Neural cell (in vitro differentiated cells): ENCODE measurements at regions not wholly inside any gene's neighbourhood (a gene's known extent, or its start where the extent isn't known, plus 50 kb on each side); places are given as distances from the start of the nearest gene placed in this dataset.

Experiments used
- H2AFZ ChIP-seq: fragments of 200-600, 300-800 bp; sonication (generic), shearing (Covaris generic); 2 replicates; pipeline ENCODE4 v1.6.0; 2014; ENCODE audit warnings: low read depth, mild to moderate bottlenecking, antibody characterized with exemption, low read length, moderate library complexity
- H3F3A ChIP-seq: fragments of 200-600 bp; shearing (Covaris generic); 2 replicates; pipeline ENCODE4 v1.6.1; 2016; ENCODE audit warnings: mild to moderate bottlenecking, moderate library complexity, mixed read lengths, antibody characterized with exemption, low read length; ENCODE audit not compliant: insufficient read depth, poor library complexity, severe bottlenecking
- H3K27ac ChIP-seq: fragments of 200-600, 300-800 bp; sonication (generic), shearing (Covaris generic); 2 replicates; pipeline ENCODE4 v1.5.1; 2014; ENCODE audit warnings: mild to moderate bottlenecking, low read length, moderate library complexity
- H3K27me3 ChIP-seq: fragments of 300-800, 200-600 bp; sonication (generic), shearing (Covaris generic); 2 replicates; pipeline ENCODE4 v1.6.0; 2014; ENCODE audit warnings: mild to moderate bottlenecking, low read depth, low read length, moderate library complexity; ENCODE audit not compliant: insufficient read depth
- H3K36me3 ChIP-seq: fragments of 300-800, 200-600 bp; sonication (generic), shearing (Covaris generic); 2 replicates; pipeline ENCODE4 v1.5.1; 2014; ENCODE audit warnings: mild to moderate bottlenecking, antibody characterized with exemption, low read length, moderate library complexity; ENCODE audit not compliant: insufficient read depth
- H3K4me2 ChIP-seq: fragments of 300-800, 200-600 bp; sonication (generic), shearing (Covaris generic); 2 replicates; pipeline ENCODE4 v1.6.0; 2014; ENCODE audit warnings: mild to moderate bottlenecking, low read length
- H3K4me3 ChIP-seq: fragments of 300-800, 200-600 bp; sonication (generic), shearing (Covaris generic); 2 replicates; pipeline ENCODE4 v1.5.1; 2014; ENCODE audit warnings: mild to moderate bottlenecking, low read length, moderate library complexity
- H3K79me2 ChIP-seq: fragments of 200-600 bp; shearing (Covaris generic); replicated peaks from 2 replicates; pipeline ENCODE4 v1.6.0; 2014; ENCODE audit warnings: mild to moderate bottlenecking, low read length, moderate library complexity; ENCODE audit not compliant: insufficient read depth
- H3K9ac ChIP-seq: fragments of 300-800, 200-600 bp; sonication (generic), shearing (Covaris generic); 2 replicates; pipeline ENCODE4 v1.6.1; 2016; ENCODE audit warnings: mild to moderate bottlenecking, low read length, mixed read lengths
- H3K9me2 ChIP-seq: fragments of 200-600 bp; shearing (Covaris generic); 2 replicates; pipeline ENCODE4 v1.6.1; 2016; ENCODE audit warnings: mild to moderate bottlenecking, low read length, mixed read lengths; ENCODE audit not compliant: insufficient read depth
- H3K9me3 ChIP-seq: fragments of 200-600, 300-800 bp; sonication (generic), shearing (Covaris generic); 2 replicates; pipeline ENCODE4 v1.6.1; 2016; ENCODE audit warnings: mild to moderate bottlenecking, mixed run types, low read length, moderate library complexity, mixed read lengths
- H4K20me1 ChIP-seq: fragments of 200-600 bp; shearing (Covaris generic); 2 replicates; pipeline ENCODE4 v1.6.1; 2016; ENCODE audit warnings: mild to moderate bottlenecking, mixed run types; ENCODE audit not compliant: insufficient read depth
- EP300 ChIP-seq: fragments of 450-650 bp; conservative IDR thresholded peaks from 2 replicates; pipeline ENCODE4 v1.6.1; 2014; ENCODE audit warnings: antibody characterized with exemption, mild to moderate bottlenecking, moderate library complexity; ENCODE audit not compliant: poor library complexity, severe bottlenecking
- EZH2 ChIP-seq: fragments of 200-600, 300-800 bp; shearing (Covaris generic), sonication (generic); IDR thresholded peaks from 2 replicates; pipeline ENCODE4 v1.6.1; 2014; ENCODE audit warnings: antibody characterized with exemption, low read length, borderline replicate concordance, mild to moderate bottlenecking; ENCODE audit not compliant: insufficient read depth, poor library complexity, severe bottlenecking
- MXI1 ChIP-seq: fragments of 450-650 bp; conservative IDR thresholded peaks from 2 replicates; pipeline ENCODE4 v1.6.1; 2014; ENCODE audit warnings: antibody characterized with exemption, mild to moderate bottlenecking; ENCODE audit not compliant: poor library complexity, severe bottlenecking
- POLR2AphosphoS5 ChIP-seq: IDR thresholded peaks from 2 replicates; pipeline ENCODE4 v1.6.1; 2012
- RAD21 ChIP-seq: fragments of 450-650 bp; conservative IDR thresholded peaks from 2 replicates; pipeline ENCODE4 v1.6.1; 2014; ENCODE audit warnings: antibody characterized with exemption, mild to moderate bottlenecking, moderate library complexity
- SMC3 ChIP-seq: fragments of 450-650 bp; conservative IDR thresholded peaks from 2 replicates; pipeline ENCODE4 v1.6.1; 2014; ENCODE audit warnings: antibody characterized with exemption, mild to moderate bottlenecking, moderate library complexity; ENCODE audit not compliant: poor library complexity
- TAF1 ChIP-seq: IDR thresholded peaks from 2 replicates; pipeline ENCODE4 v1.6.1; 2012; ENCODE audit warnings: low read depth
- TF ChIP-seq, protein P1 (sequence below): fragments of 450-650 bp; IDR thresholded peaks from 2 replicates; pipeline ENCODE4 v1.5.1; 2014; ENCODE audit warnings: antibody characterized with exemption, mild to moderate bottlenecking, moderate library complexity; ENCODE audit not compliant: poor library complexity, severe bottlenecking
- TF ChIP-seq, protein P2 (sequence below): IDR thresholded peaks from 2 replicates; pipeline ENCODE4 v1.6.1; 2012; ENCODE audit warnings: borderline replicate concordance

DNA sequence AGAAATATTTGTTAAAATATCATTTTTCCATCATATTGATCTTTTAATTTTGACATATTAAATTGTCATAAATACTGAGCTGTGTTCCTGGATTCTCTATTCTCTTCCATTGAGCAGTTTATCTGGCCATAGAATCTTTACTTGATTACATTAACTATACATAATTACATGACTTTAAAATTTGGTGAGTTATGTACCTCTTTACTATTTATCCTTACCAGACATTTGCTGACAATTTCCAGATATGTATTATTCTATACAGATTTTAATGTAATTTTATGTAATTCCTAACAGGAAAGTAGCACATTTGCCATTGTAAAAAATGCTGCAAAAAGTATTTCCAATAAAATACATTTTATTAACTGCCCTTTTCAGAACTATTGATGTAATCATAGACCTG, 770.3 kb downstream of the KCTD16 start:
- no peaks in the 10 kb centered on the region for H4K20me1 ChIP-seq
- H3K36me3 ChIP-seq, result no peaks in the 10 kb centered on the region
- no peak overlapping the region for H3K4me3 ChIP-seq
- H3K27ac ChIP-seq, result no peak overlapping the region
- no peak overlapping the region for H2AFZ ChIP-seq
- no peak overlapping the region for H3K4me2 ChIP-seq
- H3K9ac ChIP-seq, result no peak overlapping the region
- H3K9me3 ChIP-seq, result no peaks in the 10 kb centered on the region
- no peaks in the 10 kb centered on the region for H3F3A ChIP-seq
- H3K27me3 ChIP-seq, result no peaks in the 10 kb centered on the region
- TF ChIP-seq EP300 (no peak), MXI1 (no peak), EZH2 (no peak), SMC3 (no peak), RAD21 (no peak), TAF1 (no peak), POLR2AphosphoS5 (no peak)
- TF ChIP-seq, protein P1, sequence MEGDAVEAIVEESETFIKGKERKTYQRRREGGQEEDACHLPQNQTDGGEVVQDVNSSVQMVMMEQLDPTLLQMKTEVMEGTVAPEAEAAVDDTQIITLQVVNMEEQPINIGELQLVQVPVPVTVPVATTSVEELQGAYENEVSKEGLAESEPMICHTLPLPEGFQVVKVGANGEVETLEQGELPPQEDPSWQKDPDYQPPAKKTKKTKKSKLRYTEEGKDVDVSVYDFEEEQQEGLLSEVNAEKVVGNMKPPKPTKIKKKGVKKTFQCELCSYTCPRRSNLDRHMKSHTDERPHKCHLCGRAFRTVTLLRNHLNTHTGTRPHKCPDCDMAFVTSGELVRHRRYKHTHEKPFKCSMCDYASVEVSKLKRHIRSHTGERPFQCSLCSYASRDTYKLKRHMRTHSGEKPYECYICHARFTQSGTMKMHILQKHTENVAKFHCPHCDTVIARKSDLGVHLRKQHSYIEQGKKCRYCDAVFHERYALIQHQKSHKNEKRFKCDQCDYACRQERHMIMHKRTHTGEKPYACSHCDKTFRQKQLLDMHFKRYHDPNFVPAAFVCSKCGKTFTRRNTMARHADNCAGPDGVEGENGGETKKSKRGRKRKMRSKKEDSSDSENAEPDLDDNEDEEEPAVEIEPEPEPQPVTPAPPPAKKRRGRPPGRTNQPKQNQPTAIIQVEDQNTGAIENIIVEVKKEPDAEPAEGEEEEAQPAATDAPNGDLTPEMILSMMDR, result no peak
- TF ChIP-seq, protein P2, sequence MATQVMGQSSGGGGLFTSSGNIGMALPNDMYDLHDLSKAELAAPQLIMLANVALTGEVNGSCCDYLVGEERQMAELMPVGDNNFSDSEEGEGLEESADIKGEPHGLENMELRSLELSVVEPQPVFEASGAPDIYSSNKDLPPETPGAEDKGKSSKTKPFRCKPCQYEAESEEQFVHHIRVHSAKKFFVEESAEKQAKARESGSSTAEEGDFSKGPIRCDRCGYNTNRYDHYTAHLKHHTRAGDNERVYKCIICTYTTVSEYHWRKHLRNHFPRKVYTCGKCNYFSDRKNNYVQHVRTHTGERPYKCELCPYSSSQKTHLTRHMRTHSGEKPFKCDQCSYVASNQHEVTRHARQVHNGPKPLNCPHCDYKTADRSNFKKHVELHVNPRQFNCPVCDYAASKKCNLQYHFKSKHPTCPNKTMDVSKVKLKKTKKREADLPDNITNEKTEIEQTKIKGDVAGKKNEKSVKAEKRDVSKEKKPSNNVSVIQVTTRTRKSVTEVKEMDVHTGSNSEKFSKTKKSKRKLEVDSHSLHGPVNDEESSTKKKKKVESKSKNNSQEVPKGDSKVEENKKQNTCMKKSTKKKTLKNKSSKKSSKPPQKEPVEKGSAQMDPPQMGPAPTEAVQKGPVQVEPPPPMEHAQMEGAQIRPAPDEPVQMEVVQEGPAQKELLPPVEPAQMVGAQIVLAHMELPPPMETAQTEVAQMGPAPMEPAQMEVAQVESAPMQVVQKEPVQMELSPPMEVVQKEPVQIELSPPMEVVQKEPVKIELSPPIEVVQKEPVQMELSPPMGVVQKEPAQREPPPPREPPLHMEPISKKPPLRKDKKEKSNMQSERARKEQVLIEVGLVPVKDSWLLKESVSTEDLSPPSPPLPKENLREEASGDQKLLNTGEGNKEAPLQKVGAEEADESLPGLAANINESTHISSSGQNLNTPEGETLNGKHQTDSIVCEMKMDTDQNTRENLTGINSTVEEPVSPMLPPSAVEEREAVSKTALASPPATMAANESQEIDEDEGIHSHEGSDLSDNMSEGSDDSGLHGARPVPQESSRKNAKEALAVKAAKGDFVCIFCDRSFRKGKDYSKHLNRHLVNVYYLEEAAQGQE, result no peak
- H3K79me2 ChIP-seq, result no peaks in the 10 kb centered on the region
- H3K9me2 ChIP-seq, result no peaks in the 10 kb centered on the region

DNA sequence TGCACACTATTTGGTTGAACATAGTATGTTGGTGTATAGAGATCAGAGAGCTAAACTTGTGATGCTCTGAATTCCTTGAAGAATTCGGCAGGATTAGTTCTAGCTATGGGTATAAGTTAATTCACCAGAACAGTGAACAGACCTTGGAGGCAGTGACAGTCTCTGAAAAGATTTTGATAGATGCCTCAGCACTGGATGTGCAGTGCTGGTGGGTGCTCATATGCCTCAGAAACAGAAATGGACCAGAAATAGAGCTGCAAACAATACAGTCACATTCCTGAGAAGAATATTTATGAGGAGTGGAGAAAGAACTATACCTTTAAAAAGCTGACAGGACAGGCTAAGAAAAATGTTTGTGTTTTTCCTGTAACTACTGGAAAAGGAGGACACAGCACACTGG, 747.7 kb downstream of the KCTD16 start:
- no peak overlapping the region for H2AFZ ChIP-seq
- H3K4me2 ChIP-seq, result no peak overlapping the region

DNA sequence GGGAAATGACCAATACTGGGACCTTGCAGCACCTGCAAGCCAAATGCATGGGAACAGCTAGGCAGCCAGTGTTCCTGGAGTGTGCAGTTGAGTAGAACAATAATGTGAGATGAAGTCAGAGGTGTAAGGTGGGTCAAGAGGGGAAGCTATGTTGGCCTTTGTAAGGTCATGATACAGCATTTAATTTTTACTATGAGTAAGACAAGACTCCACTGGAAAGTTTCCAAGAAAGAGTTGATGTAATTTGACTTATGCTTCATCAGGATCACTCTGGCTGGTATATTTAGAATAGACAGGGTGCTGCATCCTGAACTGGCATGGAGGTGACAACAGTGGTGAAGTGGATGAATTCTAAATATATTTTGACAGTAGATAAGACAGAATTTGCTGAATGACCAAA, 744.8 kb downstream of the KCTD16 start:
- TF ChIP-seq, protein P1, result no peak
- TF ChIP-seq, protein P2, result no peak
- TF ChIP-seq EP300 (no peak), RAD21 (no peak), SMC3 (no peak), POLR2AphosphoS5 (no peak), MXI1 (no peak), EZH2 (no peak), TAF1 (no peak)
- no peaks in the 10 kb centered on the region for H3K27me3 ChIP-seq
- H3K9me2 ChIP-seq, result no peaks in the 10 kb centered on the region
- H4K20me1 ChIP-seq, result no peaks in the 10 kb centered on the region
- H3K4me3 ChIP-seq, result no peak overlapping the region
- no peak overlapping the region for H3K27ac ChIP-seq
- H3K36me3 ChIP-seq, result no peaks in the 10 kb centered on the region
- H3K79me2 ChIP-seq, result no peaks in the 10 kb centered on the region
- no peaks in the 10 kb centered on the region for H3F3A ChIP-seq
- H3K4me2 ChIP-seq, result no peak overlapping the region
- H3K9me3 ChIP-seq, result no peaks in the 10 kb centered on the region
- no peak overlapping the region for H2AFZ ChIP-seq
- no peak overlapping the region for H3K9ac ChIP-seq

More for the DNA sequence above, 747.7 kb downstream of the KCTD16 start:
- no peak for TF ChIP-seq TAF1
- H3K27ac ChIP-seq, result no peak overlapping the region
- H3K9ac ChIP-seq, result no peak overlapping the region
- H3K4me3 ChIP-seq, result no peak overlapping the region
- no peaks in the 10 kb centered on the region for H3F3A ChIP-seq
- no peaks in the 10 kb centered on the region for H3K79me2 ChIP-seq
- no peaks in the 10 kb centered on the region for H3K36me3 ChIP-seq
- no peaks in the 10 kb centered on the region for H3K27me3 ChIP-seq
- no peaks in the 10 kb centered on the region for H3K9me3 ChIP-seq
- H4K20me1 ChIP-seq, result no peaks in the 10 kb centered on the region
- H3K9me2 ChIP-seq, result no peaks in the 10 kb centered on the region
